Adipocyte (in vitro differentiated cells): ENCODE measurements at regions not wholly inside any gene's neighbourhood (a gene's known extent, or its start where the extent isn't known, plus 50 kb on each side); places are given as distances from the start of the nearest gene placed in this dataset.
"Not testable (repeated sequence)": the region's sequence is repeated elsewhere in the genome, so short reads cannot be mapped to it uniquely, and the experiment has no call there.

Experiments
- DNase-seq: peaks from one replicate; pipeline ENCODE4 v3.0.0-alpha.2; 2015; ENCODE audit warnings: low read depth
- H3K27me3 ChIP-seq: replicated peaks from 2 replicates; pipeline ENCODE4 v1.7.0; 2013; ENCODE audit warnings: mild to moderate bottlenecking, low read length, moderate library complexity; ENCODE audit not compliant: control insufficient read depth, insufficient read depth
- H3K36me3 ChIP-seq: 2 replicates; pipeline ENCODE4 v1.7.0; 2013; ENCODE audit warnings: low read length, mild to moderate bottlenecking, moderate library complexity; ENCODE audit not compliant: control insufficient read depth, insufficient read depth, severe bottlenecking
- H3K4me1 ChIP-seq: 2 replicates; pipeline ENCODE4 v1.7.0; 2013; ENCODE audit warnings: mild to moderate bottlenecking, low read length, moderate library complexity; ENCODE audit not compliant: control insufficient read depth, insufficient read depth
- H3K4me3 ChIP-seq: 2 replicates; pipeline ENCODE4 v1.7.0; 2013; ENCODE audit warnings: mild to moderate bottlenecking, low read length, moderate library complexity
- H3K9ac ChIP-seq: 2 replicates; pipeline ENCODE4 v1.7.0; 2013; ENCODE audit warnings: mild to moderate bottlenecking, low read length, moderate library complexity
- H3K9me3 ChIP-seq: 2 replicates; pipeline ENCODE4 v1.7.0; 2013; ENCODE audit warnings: mild to moderate bottlenecking, low read length, moderate library complexity; ENCODE audit not compliant: control insufficient read depth

GRCh38 chr13:111431206-111431605 lies 110.8 kb downstream of the TEX29 start:
- Histone ChIP-seq H3K9me3 (peaks cover 3% of the 10 kb centered on the region), H3K27me3 (peaks cover 11% of the 10 kb centered on the region), H3K9ac (no peak overlapping the region), H3K4me3 (no peak overlapping the region), H3K36me3 (no peaks in the 10 kb centered on the region), H3K4me1 (no peaks in the 10 kb centered on the region)
- DNase-seq, result no peak

GRCh38 chr13:111434578-111435159 lies 114.2 kb downstream of the TEX29 start:
- no peak for DNase-seq
- H3K4me3 ChIP-seq, result no peak overlapping the region
- peaks cover 3% of the 10 kb centered on the region for H3K9me3 ChIP-seq
- no peak overlapping the region for H3K9ac ChIP-seq
- H3K36me3 ChIP-seq, result no peaks in the 10 kb centered on the region
- H3K27me3 ChIP-seq, result peaks cover 9% of the 10 kb centered on the region
- no peaks in the 10 kb centered on the region for H3K4me1 ChIP-seq

GRCh38 chr13:111436446-111436845 lies 116.0 kb downstream of the TEX29 start:
- H3K4me1 ChIP-seq, result no peaks in the 10 kb centered on the region
- no peak overlapping the region for H3K9ac ChIP-seq
- no peak overlapping the region for H3K4me3 ChIP-seq
- H3K27me3 ChIP-seq, result peaks cover 4% of the 10 kb centered on the region
- H3K36me3 ChIP-seq, result no peaks in the 10 kb centered on the region
- peaks cover 3% of the 10 kb centered on the region for H3K9me3 ChIP-seq
- DNase-seq, result no peak

- Histone ChIP-seq H3K9ac (no peak overlapping the region), H3K9me3 (peaks cover 8% of the 10 kb centered on the region), H3K4me3 (no peak overlapping the region), H3K4me1 (no peaks in the 10 kb centered on the region), H3K27me3 (peaks cover 4% of the 10 kb centered on the region), H3K36me3 (no peaks in the 10 kb centered on the region)
- DNase-seq, result no peak
Observed at GRCh38 chr13:111437417-111437816, 117.0 kb downstream of the TEX29 start.

- Histone ChIP-seq H3K27me3 (peaks cover 4% of the 10 kb centered on the region), H3K4me3 (no peak overlapping the region), H3K9me3 (peaks cover 12% of the 10 kb centered on the region), H3K4me1 (no peaks in the 10 kb centered on the region), H3K9ac (no peak overlapping the region), H3K36me3 (no peaks in the 10 kb centered on the region)
- no peak for DNase-seq
Observed at GRCh38 chr13:111437856-111438547, 117.6 kb downstream of the TEX29 start.

GRCh38 chr13:111440492-111440891 lies 120.0 kb downstream of the TEX29 start:
- DNase-seq, H3K9ac ChIP-seq, H3K4me1 ChIP-seq, H3K9me3 ChIP-seq, H3K36me3 ChIP-seq, H3K27me3 ChIP-seq, H3K4me3 ChIP-seq: not testable (repeated sequence)

GRCh38 chr13:111443981-111444380 lies 123.5 kb downstream of the TEX29 start:
- DNase-seq, result no peak
- Histone ChIP-seq H3K9ac (no peak overlapping the region), H3K4me3 (no peak overlapping the region), H3K9me3 (peaks cover 32% of the 10 kb centered on the region), H3K4me1 (no peaks in the 10 kb centered on the region), H3K36me3 (no peaks in the 10 kb centered on the region), H3K27me3 (no peaks in the 10 kb centered on the region)

- Histone ChIP-seq H3K36me3 (no peaks in the 10 kb centered on the region), H3K27me3 (no peaks in the 10 kb centered on the region), H3K4me3 (no peak overlapping the region), H3K9ac (no peak overlapping the region), H3K9me3 (peaks cover 25% of the 10 kb centered on the region), H3K4me1 (no peaks in the 10 kb centered on the region)
- DNase-seq, result no peak
Observed at GRCh38 chr13:111448504-111448903, 128.1 kb downstream of the TEX29 start.

- Histone ChIP-seq H3K9me3 (peaks cover 30% of the 10 kb centered on the region), H3K36me3 (no peaks in the 10 kb centered on the region), H3K4me3 (no peak overlapping the region), H3K27me3 (no peaks in the 10 kb centered on the region), H3K4me1 (no peaks in the 10 kb centered on the region), H3K9ac (no peak overlapping the region)
- no peak for DNase-seq
Observed at GRCh38 chr13:111449041-111449440, 128.6 kb downstream of the TEX29 start.

GRCh38 chr13:111451402-111451801 lies 131.0 kb downstream of the TEX29 start:
- no peak overlapping the region for H3K4me3 ChIP-seq
- no peaks in the 10 kb centered on the region for H3K36me3 ChIP-seq
- peaks cover 32% of the 10 kb centered on the region for H3K9me3 ChIP-seq
- DNase-seq, result no peak
- H3K9ac ChIP-seq, result no peak overlapping the region
- no peaks in the 10 kb centered on the region for H3K27me3 ChIP-seq
- H3K4me1 ChIP-seq, result no peaks in the 10 kb centered on the region

- no peak for DNase-seq
- no peaks in the 10 kb centered on the region for H3K4me1 ChIP-seq
- peaks cover 36% of the 10 kb centered on the region for H3K27me3 ChIP-seq
- H3K9me3 ChIP-seq, result peaks cover 27% of the 10 kb centered on the region
- H3K36me3 ChIP-seq, result no peaks in the 10 kb centered on the region
- H3K9ac ChIP-seq, result no peak overlapping the region
- H3K4me3 ChIP-seq, result no peak overlapping the region
Observed at GRCh38 chr13:111456452-111457230, 136.2 kb downstream of the TEX29 start.
